K562 (cell line): ENCODE measurements at regions not wholly inside any gene's neighbourhood (a gene's known extent, or its start where the extent isn't known, plus 50 kb on each side); places are given as distances from the start of the nearest gene placed in this dataset.
A peak's percentile ranks its signal among the peaks of the same experiment; 100 is the strongest.

Experiments
- ATAC-seq: fragments of 200-7000 bp; cut with Tn5 transposase; 3 replicates; pipeline ENCODE4 v1.9.1; 2020; ENCODE audit warnings: moderate library complexity
- BruUV-seq: library from RNA; stranded (reverse); fragments of 400-500 nt; replicated peaks from 2 replicates; lab custom pipeline; 2021; lab: Mats Ljungman, UMichigan
- CTCF ChIA-PET: fragments of 300-600 bp; formaldehyde crosslinking; extraction: SDS; loops from one replicate; lab custom pipeline; 2021; ENCODE audit warnings: low intra/inter-chr PET ratio; lab: Yijun Ruan, JAX
- POLR2A ChIA-PET: fragments of 300-600, 350-650 bp; sonication (Branson Sonifier 250); formaldehyde crosslinking; extraction: SDS; loops from one replicate; lab custom pipeline; 2021; ENCODE audit warnings: antibody characterized with exemption, inconsistent platforms; lab: Yijun Ruan, JAX
- DNase-seq, 4 experiments: peaks; one replicate each; pipeline versions ENCODE4 v3.0.0 to v3.0.0-alpha.2; 2011 to 2018; ENCODE audit warnings: low spot score in 3 of 4, mixed read lengths in 3 of 4; ENCODE audit errors: extremely low read depth in 1 of 4
- FAIRE-seq: peaks from 2 replicates; lab custom pipeline; 2011; peaks lifted over from hg19 to GRCh38; lab: Jason Lieb, UNC
- H2AFZ ChIP-seq: 2 replicates; pipeline ENCODE4 v1.6.0; 2011; ENCODE audit warnings: low read depth, low read length, control low read depth, inconsistent platforms
- H3K27ac ChIP-seq: fragments of 200-600 bp; 3 replicates; pipeline ENCODE4 v1.8.0; 2011; ENCODE audit warnings: low read depth, mild to moderate bottlenecking, control low read depth, inconsistent platforms, low read length, moderate library complexity, mixed read lengths; ENCODE audit errors: extremely low read depth
- H3K27me3 ChIP-seq, 2 experiments: fragments of 300-600 bp in 1 of 2; 2 replicates in 1 of 2; 3 replicates in 1 of 2; pipeline versions ENCODE4 v1.6.0 to v1.8.0; 2011; ENCODE audit warnings: inconsistent platforms in 2 of 2, low read length in 2 of 2, mild to moderate bottlenecking in 1 of 2, mixed read lengths in 1 of 2, moderate library complexity in 1 of 2; ENCODE audit not compliant: control insufficient read depth in 2 of 2, insufficient read depth in 2 of 2
- H3K36me3 ChIP-seq: fragments of 300-600 bp; 3 replicates; pipeline ENCODE4 v1.8.0; 2011; ENCODE audit warnings: mild to moderate bottlenecking, low read length, inconsistent platforms; ENCODE audit not compliant: control insufficient read depth, insufficient read depth
- H3K4me1 ChIP-seq, 2 experiments: fragments of 200-600 bp in 1 of 2; replicated peaks in 1 of 2; 2 replicates in 1 of 2; 3 replicates in 1 of 2; pipeline versions ENCODE4 v1.5.1 to v1.8.0; 2011; ENCODE audit warnings: inconsistent platforms in 2 of 2, low read length in 2 of 2, mild to moderate bottlenecking in 1 of 2, mixed read lengths in 1 of 2, moderate library complexity in 1 of 2; ENCODE audit not compliant: control insufficient read depth in 2 of 2, insufficient read depth in 2 of 2
- H3K4me2 ChIP-seq: 2 replicates; pipeline ENCODE4 v1.6.1; 2011; ENCODE audit warnings: low read length, control low read depth, inconsistent platforms, mixed read lengths; ENCODE audit not compliant: insufficient read depth
- H3K4me3 ChIP-seq: fragments of 200-600 bp; sonication (generic), shearing (Covaris generic); 2 replicates; pipeline ENCODE4 v1.5.1; 2016; ENCODE audit warnings: control low read depth, inconsistent platforms
- H3K79me2 ChIP-seq: fragments of 200-600 bp; 3 replicates; pipeline ENCODE4 v1.8.0; 2011; ENCODE audit warnings: low read length, inconsistent platforms; ENCODE audit not compliant: control insufficient read depth, insufficient read depth
- H3K9ac ChIP-seq, 2 experiments: 2 replicates each; pipeline versions ENCODE4 v1.6.0 to v1.6.1; 2011; ENCODE audit warnings: low read depth in 2 of 2, low read length in 2 of 2, control low read depth in 1 of 2, inconsistent platforms in 1 of 2, mild to moderate bottlenecking in 1 of 2, mixed read lengths in 1 of 2; ENCODE audit not compliant: insufficient read depth in 1 of 2
- H3K9me1 ChIP-seq: one replicate; pipeline ENCODE4 v1.6.0; 2011; ENCODE audit warnings: inconsistent platforms, mild to moderate bottlenecking, low read length, moderate library complexity; ENCODE audit not compliant: control insufficient read depth, insufficient read depth
- H3K9me3 ChIP-seq: replicated peaks from 2 replicates; pipeline ENCODE4 v1.5.1; 2011; ENCODE audit warnings: low read depth, low read length, inconsistent platforms; ENCODE audit not compliant: control insufficient read depth, insufficient read depth
- H4K20me1 ChIP-seq: replicated peaks from 2 replicates; pipeline ENCODE4 v1.6.1; 2011; ENCODE audit warnings: low read length, inconsistent platforms, mixed read lengths; ENCODE audit not compliant: control insufficient read depth, insufficient read depth
- CEBPB ChIP-seq: fragments of 450-650 bp; IDR thresholded peaks from 2 replicates; pipeline ENCODE4 v1.6.1; 2016; ENCODE audit warnings: missing genetic modification characterization, missing compliant biosample characterization
- CEBPG ChIP-seq, 3 experiments: fragments of 200-800 bp in 1 of 3; sonication (Bioruptor generic) in 1 of 3; sonication (generic) in 1 of 3; formaldehyde crosslinking in 1 of 3; IDR thresholded peaks in 2 of 3; conservative IDR thresholded peaks in 1 of 3; 2 replicates each; pipeline versions ENCODE4 v1.6.1 to v1.8.0; 2016 to 2022; ENCODE audit warnings: missing compliant biosample characterization in 2 of 3, missing genetic modification characterization in 2 of 3, mild to moderate bottlenecking in 1 of 3, missing genetic modification reagents in 1 of 3
- NR2F6 ChIP-seq: fragments of 450-650 bp; formaldehyde crosslinking; IDR thresholded peaks from 2 replicates; pipeline ENCODE4 v1.4.0; 2020; ENCODE audit warnings: mild to moderate bottlenecking
- WGBS: fragments of 100-300 bp; shearing (Covaris generic); methylation state at CpG from one replicate; pipeline ENCODE4 v1.1.6; 2016; ENCODE audit warnings: low coverage, mixed read lengths; ENCODE audit not compliant: insufficient coverage; ENCODE audit errors: missing lambda C conversion rate; 5-methylcytosine and 5-hydroxymethylcytosine counted together
- in situ Hi-C: fragments of 300-500 bp; cut with MboI; formaldehyde crosslinking; loops from 4 replicates; pipeline ENCODE4 v1.15.0; 2018; ENCODE audit warnings: inconsistent platforms, mixed read lengths
- intact Hi-C: fragments of 100-400 bp; cut with micrococcal nuclease; formaldehyde crosslinking; loops from 2 replicates; pipeline ENCODE4 v1.14.2; 2022
- TF ChIP-seq, protein P1 (sequence below): sonication (generic); formaldehyde crosslinking; IDR thresholded peaks from 2 replicates; pipeline ENCODE4 v1.9.0; 2022; ENCODE audit warnings: mild to moderate bottlenecking, missing genetic modification reagents

DNA sequence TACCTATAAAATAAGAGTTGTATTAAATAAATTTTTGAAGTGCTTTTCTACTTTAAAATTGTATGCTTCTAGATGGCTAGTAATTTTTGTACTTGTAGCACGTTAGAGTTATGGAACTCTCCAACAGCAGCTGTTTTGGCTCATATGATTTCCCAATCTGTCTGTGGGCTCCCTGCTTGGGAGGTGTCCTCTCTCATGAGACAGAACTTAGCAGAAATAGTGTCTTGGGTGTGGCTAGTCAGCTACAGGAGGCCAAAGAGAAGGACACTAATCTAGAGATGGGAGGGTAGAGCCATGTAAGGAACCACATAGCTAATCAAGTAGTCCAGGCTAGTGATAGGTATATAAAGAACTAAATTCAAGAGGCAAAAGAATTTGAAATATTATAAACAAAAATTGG, 78.4 kb upstream of the DAB2 start:
- no peaks in the 10 kb centered on the region; a peak in 2 of 5 replicates for H3K4me1 ChIP-seq
- in situ Hi-C loops: no loop called here
- no peak overlapping the region for H3K27ac ChIP-seq
- POLR2A ChIA-PET: interaction anchor here (0.6 to 1.6 kb wide), 2 partner anchors 10 to 23 kb away, joined by 3 to 4 read pairs; no protein-coding TSS in a partner anchor
- no TSS peak for BruUV-seq
- no peak overlapping the region for H3K4me2 ChIP-seq
- intact Hi-C loops: no loop called here
- H3K9ac ChIP-seq: no peak overlapping the region
- H3K79me2 ChIP-seq: no peaks in the 10 kb centered on the region
- FAIRE-seq (no peak), ATAC-seq (no peak), DNase-seq (no peak)
- no peaks in the 10 kb centered on the region; a peak in 1 of 5 replicates for H3K27me3 ChIP-seq
- H4K20me1 ChIP-seq: no peaks in the 10 kb centered on the region
- H3K9me1 ChIP-seq: no peaks in the 10 kb centered on the region
- H3K9me3 ChIP-seq: no peaks in the 10 kb centered on the region
- H3K36me3 ChIP-seq: no peaks in the 10 kb centered on the region
- H2AFZ ChIP-seq: no peak overlapping the region
- WGBS: 0% methylated on average over 1 of the region's 1 CpG
- TF ChIP-seq CEBPG (CRISPR knock-in tag; IDR thresholded peaks at IDR 0.05) (no peak), CEBPG (tag; conservative IDR thresholded peaks at IDR 0.05 in 1 of 2, IDR thresholded peaks at IDR 0.05 in 1 of 2) (peak in 1 of 2 experiments; percentile 7; a peak in 1 of 4 replicates)
- TF ChIP-seq, protein P1, sequence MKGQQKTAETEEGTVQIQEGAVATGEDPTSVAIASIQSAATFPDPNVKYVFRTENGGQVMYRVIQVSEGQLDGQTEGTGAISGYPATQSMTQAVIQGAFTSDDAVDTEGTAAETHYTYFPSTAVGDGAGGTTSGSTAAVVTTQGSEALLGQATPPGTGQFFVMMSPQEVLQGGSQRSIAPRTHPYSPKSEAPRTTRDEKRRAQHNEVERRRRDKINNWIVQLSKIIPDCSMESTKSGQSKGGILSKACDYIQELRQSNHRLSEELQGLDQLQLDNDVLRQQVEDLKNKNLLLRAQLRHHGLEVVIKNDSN (CRISPR knock-in tag): no peak
- CTCF ChIA-PET: no interaction called here
- no peak overlapping the region for H3K4me3 ChIP-seq

DNA sequence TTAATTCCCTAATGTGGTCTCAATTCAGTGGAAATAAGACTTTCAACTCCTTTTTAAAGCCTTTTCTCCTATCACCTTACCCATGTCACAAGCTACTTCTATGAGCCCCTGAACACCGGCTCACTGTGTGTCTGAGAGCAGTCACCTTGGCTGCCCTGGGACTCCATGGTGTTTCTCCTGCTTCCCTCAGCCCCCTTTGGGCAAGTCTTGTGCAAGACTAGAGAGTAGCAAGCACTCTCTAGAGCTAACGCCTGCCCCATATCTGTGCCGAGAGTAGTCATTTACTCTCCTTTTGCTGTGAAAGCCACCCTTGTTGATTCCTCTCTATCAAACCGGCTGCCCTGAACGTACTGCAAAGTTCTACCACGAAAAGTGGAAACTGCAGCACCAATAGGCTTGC, 77.9 kb upstream of the DAB2 start:
- Histone ChIP-seq H3K4me1 (no peaks in the 10 kb centered on the region; a peak in 2 of 5 replicates), H3K9me3 (no peaks in the 10 kb centered on the region), H3K79me2 (no peaks in the 10 kb centered on the region), H3K9me1 (no peaks in the 10 kb centered on the region), H3K27ac (no peak overlapping the region), H2AFZ (no peak overlapping the region), H3K36me3 (no peaks in the 10 kb centered on the region), H4K20me1 (no peaks in the 10 kb centered on the region), H3K4me3 (no peak overlapping the region), H3K4me2 (no peak overlapping the region), H3K27me3 (no peaks in the 10 kb centered on the region; a peak in 1 of 5 replicates), H3K9ac (no peak overlapping the region)
- CTCF ChIA-PET: no interaction called here
- no TSS peak for BruUV-seq
- POLR2A ChIA-PET: interaction anchor here (0.6 to 1.6 kb wide), 2 partner anchors 11 to 1333 kb away, joined by 3 to 4 read pairs; no protein-coding TSS in a partner anchor
- WGBS: 6% methylated on average over 6 of the region's 6 CpGs
- no peak for TF ChIP-seq CEBPG (CRISPR knock-in tag; IDR thresholded peaks at IDR 0.05)
- 0 out of 4 replicates have a peak, but pooled peaks of 1 of the 2 experiments have one; percentile 37 for TF ChIP-seq CEBPG (tag; conservative IDR thresholded peaks at IDR 0.05 in 1 of 2, IDR thresholded peaks at IDR 0.05 in 1 of 2)
- TF ChIP-seq NR2F6: no peak
- TF ChIP-seq CEBPB (tag): 0 out of 2 replicates have a peak, but pooled peaks have one; percentile 25
- DNase-seq: no peak
- FAIRE-seq: no peak
- ATAC-seq: no peak; the same call in 2 of the 3 replicates
- intact Hi-C loops: no loop called here
- in situ Hi-C loops: no loop called here
